ENCODE measurements at regions not wholly inside any gene's neighbourhood (a gene's known extent, or its start where the extent isn't known, plus 50 kb on each side); places are given as distances from the start of the nearest gene placed in this dataset.

GRCh38 chr20:60804240-60804917 lies 447.7 kb upstream of the CDH4 start:
- no peaks in the 10 kb centered on the region for H3K27me3 ChIP-seq (ENCODE audit: low read depth)
- no peak for ATAC-seq
- no peaks in the 10 kb centered on the region for H3K36me3 ChIP-seq

DNA sequence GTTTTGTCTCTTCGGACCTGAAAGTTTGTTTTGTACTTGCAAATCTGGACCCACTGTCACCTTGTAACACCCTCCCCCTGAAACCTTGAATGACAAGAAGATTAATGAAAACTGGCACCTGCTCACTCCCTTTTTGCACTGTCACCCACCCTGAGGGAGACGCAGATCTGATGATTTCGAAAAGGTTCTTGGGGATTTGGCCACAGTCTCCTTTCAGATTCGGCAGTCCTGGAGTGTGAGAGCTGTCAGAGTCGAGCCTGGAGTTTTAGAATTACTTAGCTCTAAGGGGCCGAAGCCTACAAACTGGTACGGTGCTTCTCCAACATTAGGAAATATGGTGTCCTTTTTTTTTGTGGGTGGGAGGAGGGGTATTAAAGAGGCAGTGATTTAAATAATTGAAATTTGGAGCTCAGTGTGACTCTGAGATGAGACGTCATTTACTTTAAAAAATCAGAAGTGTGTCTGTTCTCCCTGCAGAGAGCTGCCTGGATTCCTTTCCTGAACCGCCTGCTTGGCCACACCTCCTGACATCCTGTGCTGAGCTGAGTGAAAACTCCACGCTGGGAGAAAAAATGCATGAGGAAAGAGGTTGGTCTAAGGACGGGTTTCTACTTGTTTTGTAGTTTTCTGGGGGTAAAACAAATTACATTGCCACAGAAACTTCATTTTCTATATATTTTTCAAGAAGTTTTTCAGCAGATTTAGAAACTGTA lies 447.0 kb upstream of the CDH4 start:
- no peak for ATAC-seq
- DNase-seq, result no peak
- intact Hi-C loops (cut with DNase I), result no loop called here

More at GRCh38 chr20:60804240-60804917, 447.7 kb upstream of the CDH4 start:
- Histone ChIP-seq H3K27ac (no peak overlapping the region), H3K4me1 (no peaks in the 10 kb centered on the region), H3K9me3 (peaks cover 8% of the 10 kb centered on the region), H3K4me3 (no peak overlapping the region)
- TF ChIP-seq, protein P1, sequence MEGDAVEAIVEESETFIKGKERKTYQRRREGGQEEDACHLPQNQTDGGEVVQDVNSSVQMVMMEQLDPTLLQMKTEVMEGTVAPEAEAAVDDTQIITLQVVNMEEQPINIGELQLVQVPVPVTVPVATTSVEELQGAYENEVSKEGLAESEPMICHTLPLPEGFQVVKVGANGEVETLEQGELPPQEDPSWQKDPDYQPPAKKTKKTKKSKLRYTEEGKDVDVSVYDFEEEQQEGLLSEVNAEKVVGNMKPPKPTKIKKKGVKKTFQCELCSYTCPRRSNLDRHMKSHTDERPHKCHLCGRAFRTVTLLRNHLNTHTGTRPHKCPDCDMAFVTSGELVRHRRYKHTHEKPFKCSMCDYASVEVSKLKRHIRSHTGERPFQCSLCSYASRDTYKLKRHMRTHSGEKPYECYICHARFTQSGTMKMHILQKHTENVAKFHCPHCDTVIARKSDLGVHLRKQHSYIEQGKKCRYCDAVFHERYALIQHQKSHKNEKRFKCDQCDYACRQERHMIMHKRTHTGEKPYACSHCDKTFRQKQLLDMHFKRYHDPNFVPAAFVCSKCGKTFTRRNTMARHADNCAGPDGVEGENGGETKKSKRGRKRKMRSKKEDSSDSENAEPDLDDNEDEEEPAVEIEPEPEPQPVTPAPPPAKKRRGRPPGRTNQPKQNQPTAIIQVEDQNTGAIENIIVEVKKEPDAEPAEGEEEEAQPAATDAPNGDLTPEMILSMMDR (IDR thresholded peaks at IDR 0.05), result no peak
- intact Hi-C loops (cut with DNase I), result no loop called here
- no peak for DNase-seq

GRCh38 chr20:60806354-60806753 lies 445.7 kb upstream of the CDH4 start:
- intact Hi-C loops (cut with DNase I), result no loop called here
- H3K4me3 ChIP-seq, result no peak overlapping the region
- ATAC-seq (no peak), DNase-seq (no peak)
- TF ChIP-seq, protein P1 (IDR thresholded peaks at IDR 0.05), result no peak
- H3K27ac ChIP-seq, result no peak overlapping the region
- H3K9me3 ChIP-seq, result no peaks in the 10 kb centered on the region
- H3K27me3 ChIP-seq (ENCODE audit: low read depth), result no peaks in the 10 kb centered on the region
- no peaks in the 10 kb centered on the region for H3K4me1 ChIP-seq
- H3K36me3 ChIP-seq, result no peaks in the 10 kb centered on the region

More for the DNA sequence above, 447.0 kb upstream of the CDH4 start:
- Histone ChIP-seq H3K9me3 (peaks cover 3% of the 10 kb centered on the region), H3K36me3 (no peaks in the 10 kb centered on the region), H3K27ac (no peak overlapping the region), H3K4me1 (no peaks in the 10 kb centered on the region), H3K4me3 (no peak overlapping the region), H3K27me3 (ENCODE audit: low read depth) (no peaks in the 10 kb centered on the region)
- TF ChIP-seq, protein P1 (IDR thresholded peaks at IDR 0.05), result no peak

DNA sequence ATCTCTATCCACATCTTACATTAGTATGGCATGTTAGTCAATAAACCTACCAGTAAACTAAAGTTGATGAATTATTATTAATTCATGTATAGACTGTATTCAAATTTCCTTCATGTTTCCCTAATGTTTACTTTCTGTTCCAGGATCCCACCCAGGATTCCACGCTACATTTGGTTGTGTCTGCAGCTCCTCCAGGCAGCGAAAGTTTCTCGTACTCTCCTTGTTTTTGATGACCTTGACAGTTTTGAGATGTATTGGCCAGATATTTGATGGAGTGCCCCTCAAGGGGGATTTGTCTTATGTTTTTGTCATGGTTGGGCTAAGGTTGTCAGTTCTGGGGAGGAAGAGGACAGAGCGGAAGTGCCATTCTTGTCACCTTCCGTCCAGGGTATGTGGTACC lies 445.2 kb upstream of the CDH4 start:
- DNase-seq (no peak), ATAC-seq (no peak)
- TF ChIP-seq, protein P1 (IDR thresholded peaks at IDR 0.05), result no peak
- Histone ChIP-seq H3K27me3 (ENCODE audit: low read depth) (no peaks in the 10 kb centered on the region), H3K4me1 (no peaks in the 10 kb centered on the region), H3K4me3 (no peak overlapping the region), H3K27ac (no peak overlapping the region), H3K9me3 (no peaks in the 10 kb centered on the region), H3K36me3 (no peaks in the 10 kb centered on the region)
- intact Hi-C loops (cut with DNase I), result no loop called here

DNA sequence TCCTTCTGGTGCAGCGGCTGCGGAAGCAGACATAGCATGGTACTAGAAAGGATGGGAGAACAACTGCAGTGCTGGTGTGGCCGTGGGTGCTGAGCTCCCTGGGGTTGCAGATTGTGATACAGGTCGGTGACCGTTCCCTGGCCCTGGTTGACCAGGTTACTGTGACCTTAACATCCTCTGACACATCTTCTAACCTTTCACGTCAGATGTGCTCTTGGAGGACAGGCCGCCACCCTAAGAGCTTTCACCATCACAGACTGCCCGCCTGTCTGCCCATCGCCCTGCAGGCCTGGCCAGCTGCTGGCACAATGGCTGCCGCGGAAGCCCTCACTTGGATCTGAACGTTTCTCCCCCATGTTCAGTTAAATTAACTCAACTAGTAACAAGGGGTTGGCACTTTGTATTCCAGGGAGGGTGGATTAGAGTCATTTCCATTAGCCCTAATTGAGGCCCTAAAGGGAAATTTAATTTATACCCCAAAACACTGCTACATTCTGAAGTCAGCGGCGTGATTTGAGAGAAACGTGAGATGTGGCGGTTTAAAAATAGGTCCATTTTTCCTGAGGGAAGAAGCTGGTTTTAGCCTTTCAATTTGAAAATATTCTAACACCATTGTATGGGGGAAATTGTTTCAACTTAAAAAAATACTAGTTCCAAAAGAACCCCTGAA lies 443.9 kb upstream of the CDH4 start:
- intact Hi-C loops (cut with DNase I), result no loop called here
- H3K27me3 ChIP-seq (ENCODE audit: low read depth), result no peaks in the 10 kb centered on the region
- no peak overlapping the region for H3K4me3 ChIP-seq
- no peak for ATAC-seq
- no peak for DNase-seq
- H3K36me3 ChIP-seq, result no peaks in the 10 kb centered on the region
- no peak overlapping the region for H3K27ac ChIP-seq
- no peaks in the 10 kb centered on the region for H3K9me3 ChIP-seq
- TF ChIP-seq, protein P1 (IDR thresholded peaks at IDR 0.05), result no peak
- no peaks in the 10 kb centered on the region for H3K4me1 ChIP-seq
